ENCODE measurements at regions not wholly inside any gene's neighbourhood (a gene's known extent, or its start where the extent isn't known, plus 50 kb on each side); places are given as distances from the start of the nearest gene placed in this dataset.
"Not testable (repeated sequence)": the region's sequence is repeated elsewhere in the genome, so short reads cannot be mapped to it uniquely, and the experiment has no call there.

- TF ChIP-seq ZBTB11 (CRISPR knock-in tag; IDR thresholded peaks at IDR 0.05): peak in 1 of 3 experiments; percentile 39; a peak in 1 of 6 replicates
- peak; percentile 46 for TF ChIP-seq NFRKB (IDR thresholded peaks at IDR 0.05; ENCODE audit: low read depth)
- TF ChIP-seq, protein P1, sequence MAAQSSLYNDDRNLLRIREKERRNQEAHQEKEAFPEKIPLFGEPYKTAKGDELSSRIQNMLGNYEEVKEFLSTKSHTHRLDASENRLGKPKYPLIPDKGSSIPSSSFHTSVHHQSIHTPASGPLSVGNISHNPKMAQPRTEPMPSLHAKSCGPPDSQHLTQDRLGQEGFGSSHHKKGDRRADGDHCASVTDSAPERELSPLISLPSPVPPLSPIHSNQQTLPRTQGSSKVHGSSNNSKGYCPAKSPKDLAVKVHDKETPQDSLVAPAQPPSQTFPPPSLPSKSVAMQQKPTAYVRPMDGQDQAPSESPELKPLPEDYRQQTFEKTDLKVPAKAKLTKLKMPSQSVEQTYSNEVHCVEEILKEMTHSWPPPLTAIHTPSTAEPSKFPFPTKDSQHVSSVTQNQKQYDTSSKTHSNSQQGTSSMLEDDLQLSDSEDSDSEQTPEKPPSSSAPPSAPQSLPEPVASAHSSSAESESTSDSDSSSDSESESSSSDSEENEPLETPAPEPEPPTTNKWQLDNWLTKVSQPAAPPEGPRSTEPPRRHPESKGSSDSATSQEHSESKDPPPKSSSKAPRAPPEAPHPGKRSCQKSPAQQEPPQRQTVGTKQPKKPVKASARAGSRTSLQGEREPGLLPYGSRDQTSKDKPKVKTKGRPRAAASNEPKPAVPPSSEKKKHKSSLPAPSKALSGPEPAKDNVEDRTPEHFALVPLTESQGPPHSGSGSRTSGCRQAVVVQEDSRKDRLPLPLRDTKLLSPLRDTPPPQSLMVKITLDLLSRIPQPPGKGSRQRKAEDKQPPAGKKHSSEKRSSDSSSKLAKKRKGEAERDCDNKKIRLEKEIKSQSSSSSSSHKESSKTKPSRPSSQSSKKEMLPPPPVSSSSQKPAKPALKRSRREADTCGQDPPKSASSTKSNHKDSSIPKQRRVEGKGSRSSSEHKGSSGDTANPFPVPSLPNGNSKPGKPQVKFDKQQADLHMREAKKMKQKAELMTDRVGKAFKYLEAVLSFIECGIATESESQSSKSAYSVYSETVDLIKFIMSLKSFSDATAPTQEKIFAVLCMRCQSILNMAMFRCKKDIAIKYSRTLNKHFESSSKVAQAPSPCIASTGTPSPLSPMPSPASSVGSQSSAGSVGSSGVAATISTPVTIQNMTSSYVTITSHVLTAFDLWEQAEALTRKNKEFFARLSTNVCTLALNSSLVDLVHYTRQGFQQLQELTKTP (IDR thresholded peaks at IDR 0.05; ENCODE audit: low read depth in 1 of 2, partially characterized antibody in 2 of 2): peak in 1 of 2 experiments; percentile 47
- TF ChIP-seq ZNF449 (CRISPR knock-in tag; IDR thresholded peaks at IDR 0.05): 0 out of 2 replicates have a peak, but pooled peaks have one; percentile 3
- TF ChIP-seq ELF4 (CRISPR knock-in tag; IDR thresholded peaks at IDR 0.05): peak; percentile 9; the same call in 1 of the 2 replicates
- 0 out of 2 replicates have a peak, but pooled peaks have one; percentile 5 for TF ChIP-seq DDX20 (tag; IDR thresholded peaks at IDR 0.05; ENCODE audit: low read depth)
- peak; percentile 76; the same call in 1 of the 2 replicates for TF ChIP-seq ZNF583 (CRISPR knock-in tag; IDR thresholded peaks at IDR 0.05)
- not testable (repeated sequence) for TF ChIP-seq ZNF740 (CRISPR knock-in tag; IDR thresholded peaks at IDR 0.05)
- TF ChIP-seq ZNF740 (tag; IDR thresholded peaks at IDR 0.05): 0 out of 4 replicates have a peak, but pooled peaks of 1 of the 2 experiments have one; percentile 30
- TF ChIP-seq MLLT1 (IDR thresholded peaks at IDR 0.05): peak; percentile 36 to 92
- TF ChIP-seq ZNF644 (tag; IDR thresholded peaks at IDR 0.05; ENCODE audit: low read depth): 0 out of 2 replicates have a peak, but pooled peaks have one; percentile 47
Observed at GRCh38 chr7:16266470-16266869, 154.9 kb downstream of the CRPPA start (continued).
